ENCODE measurements at regions not wholly inside any gene's neighbourhood (a gene's known extent, or its start where the extent isn't known, plus 50 kb on each side); places are given as distances from the start of the nearest gene placed in this dataset.
"Not testable (repeated sequence)": the region's sequence is repeated elsewhere in the genome, so short reads cannot be mapped to it uniquely, and the experiment has no call there.

GRCh38 chr11:69572233-69572860, 68.6 kb upstream of the CCND1 start:
- no peak for DNase-seq (ENCODE audit: low spot score)

DNA sequence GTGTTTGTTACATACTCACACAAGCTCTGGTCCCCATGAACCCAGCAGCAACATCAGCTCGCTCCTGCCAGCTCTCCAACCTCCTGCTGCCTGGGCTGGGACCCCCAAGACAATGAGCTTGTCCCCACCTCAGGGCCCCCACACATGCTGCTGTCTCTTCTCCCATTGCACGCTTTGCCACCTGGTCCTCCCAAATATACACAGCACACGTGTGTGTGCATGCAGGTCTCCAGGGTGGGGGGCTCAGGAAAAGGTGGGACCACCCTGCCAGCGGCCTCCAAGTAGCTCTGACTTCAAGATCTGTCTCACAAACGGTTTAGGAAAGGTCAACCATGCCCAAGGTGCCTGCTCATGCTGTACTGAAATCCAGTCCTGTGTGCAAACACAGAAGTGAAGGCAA, 68.1 kb upstream of the CCND1 start:
- no peak for DNase-seq (ENCODE audit: low spot score)

- DNase-seq (ENCODE audit: low spot score) = no peak
Observed at GRCh38 chr11:69573761-69574607, 67.0 kb upstream of the CCND1 start.

- DNase-seq (ENCODE audit: low spot score) = no peak
Observed at GRCh38 chr11:69574608-69575255, 66.2 kb upstream of the CCND1 start.

GRCh38 chr11:69575296-69576068, 65.5 kb upstream of the CCND1 start:
- no peak for DNase-seq (ENCODE audit: low spot score)

DNA sequence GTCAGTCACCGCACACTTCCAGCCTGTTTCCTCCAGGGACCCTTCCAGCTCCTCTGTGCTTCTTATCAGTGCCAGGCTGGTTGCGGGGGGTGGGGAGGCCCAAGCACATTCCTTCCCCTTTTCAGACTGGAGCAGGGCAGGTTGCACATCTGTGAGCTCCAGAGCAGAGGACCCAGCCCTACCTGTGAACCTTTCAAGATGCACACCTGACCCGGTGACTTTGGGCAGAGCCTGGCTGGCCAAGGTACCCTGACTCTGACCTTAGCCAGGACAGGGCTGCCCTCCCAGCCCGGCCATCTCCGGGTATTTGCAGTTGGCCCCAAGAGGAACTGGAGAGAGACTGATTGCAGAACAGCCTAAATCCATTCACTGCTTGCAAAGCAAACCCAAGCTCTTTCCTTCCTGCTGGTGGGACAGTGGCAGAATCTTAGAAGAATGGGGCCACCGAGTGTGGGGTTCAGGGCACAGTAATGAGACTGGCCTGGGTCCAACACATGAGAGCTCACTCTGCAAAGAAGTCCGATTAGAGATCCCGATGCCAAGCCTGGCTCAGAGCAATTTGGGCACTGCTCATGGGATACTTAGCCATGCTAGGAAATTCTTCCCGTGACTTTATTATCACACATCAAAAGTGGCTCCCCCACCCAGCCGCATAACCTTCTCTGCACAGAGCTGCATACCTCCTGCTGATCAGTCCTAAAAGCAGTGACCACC, 64.7 kb upstream of the CCND1 start:
- no peak for DNase-seq (ENCODE audit: low spot score)

DNA sequence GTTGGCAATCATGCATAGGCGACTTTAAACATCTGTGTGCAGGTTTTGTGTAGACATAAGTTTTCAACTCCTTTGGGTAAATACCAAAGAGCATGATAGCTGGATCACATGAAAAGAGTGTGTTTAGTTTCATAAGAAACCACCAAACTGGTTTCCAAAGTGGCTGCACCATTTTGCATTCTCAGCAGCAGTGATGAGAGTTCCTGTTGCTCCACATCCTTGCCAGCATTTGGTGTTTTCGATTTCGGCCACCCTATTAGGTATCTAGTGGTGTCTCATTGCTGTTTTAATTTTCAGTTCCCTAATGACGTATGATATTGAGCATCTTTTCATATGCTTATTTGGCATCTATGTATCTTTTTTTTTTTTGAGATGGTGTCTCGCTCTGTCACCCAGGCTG, 62.8 kb upstream of the CCND1 start:
- DNase-seq (ENCODE audit: low spot score) = no peak

GRCh38 chr11:69580529-69580928, 60.4 kb upstream of the CCND1 start:
- DNase-seq (ENCODE audit: low spot score) = no peak

GRCh38 chr11:69582756-69583467, 58.0 kb upstream of the CCND1 start:
- no peak for DNase-seq (ENCODE audit: low spot score)

- no peak for DNase-seq (ENCODE audit: low spot score)
Observed at GRCh38 chr11:69584160-69584559, 56.8 kb upstream of the CCND1 start.

DNA sequence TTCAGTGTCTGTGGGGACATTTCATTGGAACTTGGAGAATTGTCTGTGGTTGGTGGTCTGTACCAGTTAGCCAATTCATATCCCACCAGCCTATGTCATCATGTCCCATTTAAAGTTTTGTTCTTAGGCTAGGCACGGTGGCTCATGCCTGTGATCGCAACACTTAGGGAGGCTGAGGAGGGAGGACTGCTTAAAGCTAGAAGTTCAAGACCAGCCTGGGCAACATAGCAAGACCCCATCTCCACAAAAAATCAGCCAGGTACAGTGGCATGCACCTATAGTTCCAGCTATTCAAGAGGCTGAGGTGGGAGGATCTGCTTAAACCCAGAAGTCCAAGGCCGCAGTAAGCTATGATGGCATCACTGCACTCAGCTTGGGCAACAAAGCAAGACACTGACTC, 55.6 kb upstream of the CCND1 start:
- no peak for DNase-seq (ENCODE audit: low spot score)

- peak; percentile 81 for DNase-seq (ENCODE audit: low spot score)
Observed at GRCh38 chr11:69587454-69588090, 53.4 kb upstream of the CCND1 start.

DNA sequence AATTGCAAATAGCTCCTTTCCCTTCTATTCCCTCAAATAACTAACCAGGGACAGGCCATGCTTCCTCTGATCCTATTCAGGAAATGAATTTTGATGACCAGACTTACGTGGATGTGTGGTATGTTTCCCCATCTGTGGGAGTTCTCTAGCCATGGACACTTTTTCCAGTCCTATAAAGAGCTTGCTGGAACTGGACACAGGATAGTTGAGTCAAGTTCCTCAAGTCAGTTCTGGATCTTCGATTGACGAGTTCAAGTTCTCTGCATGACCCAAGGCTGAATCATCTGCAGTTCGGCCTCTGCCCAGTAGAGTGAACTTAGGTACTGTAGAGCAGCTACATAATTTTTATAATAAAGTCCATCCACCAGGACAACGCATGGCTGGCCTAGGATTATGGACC, 52.7 kb upstream of the CCND1 start:
- peak; percentile 73 for DNase-seq (ENCODE audit: low spot score)

- DNase-seq (ENCODE audit: low spot score) = not testable (repeated sequence)
Observed at GRCh38 chr11:69590088-69590487, 50.9 kb upstream of the CCND1 start.
